GM12874 (cell line): ENCODE measurements at regions not wholly inside any gene's neighbourhood (a gene's known extent, or its start where the extent isn't known, plus 50 kb on each side); places are given as distances from the start of the nearest gene placed in this dataset.

Source experiments
- TF ChIP-seq, protein P1 (sequence below): IDR thresholded peaks from 2 replicates; pipeline ENCODE4 v1.5.1; 2011; ENCODE audit warnings: low read depth, mild to moderate bottlenecking, control low read depth, low read length, moderate library complexity; ENCODE audit not compliant: insufficient read depth

DNA sequence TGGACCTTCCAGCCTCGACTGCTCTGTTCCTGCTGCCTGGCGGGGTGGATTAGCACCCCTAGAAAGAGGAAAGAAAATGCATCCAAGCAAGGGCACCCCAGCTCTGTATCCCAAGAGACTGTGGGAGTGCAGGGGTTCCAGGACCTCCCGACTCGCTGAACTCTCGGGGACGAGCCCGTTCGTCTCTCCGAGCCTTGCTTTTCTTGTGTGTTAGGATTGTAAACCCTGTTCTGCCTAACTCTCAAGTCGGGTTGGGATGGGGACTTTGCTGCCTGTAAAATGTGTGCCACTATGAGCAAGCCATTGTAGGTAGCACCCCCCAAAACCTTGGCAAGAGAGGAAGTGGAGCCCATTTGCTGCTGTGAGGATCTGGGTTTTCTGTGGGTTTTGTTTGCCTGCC is 73.2 kb upstream of the VRK1 start:
- TF ChIP-seq, protein P1, sequence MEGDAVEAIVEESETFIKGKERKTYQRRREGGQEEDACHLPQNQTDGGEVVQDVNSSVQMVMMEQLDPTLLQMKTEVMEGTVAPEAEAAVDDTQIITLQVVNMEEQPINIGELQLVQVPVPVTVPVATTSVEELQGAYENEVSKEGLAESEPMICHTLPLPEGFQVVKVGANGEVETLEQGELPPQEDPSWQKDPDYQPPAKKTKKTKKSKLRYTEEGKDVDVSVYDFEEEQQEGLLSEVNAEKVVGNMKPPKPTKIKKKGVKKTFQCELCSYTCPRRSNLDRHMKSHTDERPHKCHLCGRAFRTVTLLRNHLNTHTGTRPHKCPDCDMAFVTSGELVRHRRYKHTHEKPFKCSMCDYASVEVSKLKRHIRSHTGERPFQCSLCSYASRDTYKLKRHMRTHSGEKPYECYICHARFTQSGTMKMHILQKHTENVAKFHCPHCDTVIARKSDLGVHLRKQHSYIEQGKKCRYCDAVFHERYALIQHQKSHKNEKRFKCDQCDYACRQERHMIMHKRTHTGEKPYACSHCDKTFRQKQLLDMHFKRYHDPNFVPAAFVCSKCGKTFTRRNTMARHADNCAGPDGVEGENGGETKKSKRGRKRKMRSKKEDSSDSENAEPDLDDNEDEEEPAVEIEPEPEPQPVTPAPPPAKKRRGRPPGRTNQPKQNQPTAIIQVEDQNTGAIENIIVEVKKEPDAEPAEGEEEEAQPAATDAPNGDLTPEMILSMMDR = no peak

DNA sequence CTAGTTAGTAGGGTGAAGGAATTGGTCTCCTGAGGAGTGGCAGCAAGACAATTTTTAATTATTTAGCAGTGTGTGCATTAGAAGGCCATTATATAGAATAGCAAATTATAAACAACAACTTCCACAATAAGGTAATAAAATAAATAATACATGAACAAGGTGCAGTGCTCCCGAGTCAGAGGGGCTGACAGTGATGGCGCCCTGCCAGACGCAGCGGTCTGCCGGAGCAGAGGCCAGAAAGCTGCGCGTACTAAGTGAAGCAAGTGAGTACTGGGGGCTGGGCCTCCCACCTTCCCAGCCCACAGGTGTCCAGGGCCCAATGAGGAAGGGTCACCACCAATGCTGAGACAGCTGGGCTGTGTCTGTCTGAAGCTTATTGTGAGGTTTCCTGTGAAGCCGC is 72.0 kb upstream of the VRK1 start:
- TF ChIP-seq, protein P1 = no peak

DNA sequence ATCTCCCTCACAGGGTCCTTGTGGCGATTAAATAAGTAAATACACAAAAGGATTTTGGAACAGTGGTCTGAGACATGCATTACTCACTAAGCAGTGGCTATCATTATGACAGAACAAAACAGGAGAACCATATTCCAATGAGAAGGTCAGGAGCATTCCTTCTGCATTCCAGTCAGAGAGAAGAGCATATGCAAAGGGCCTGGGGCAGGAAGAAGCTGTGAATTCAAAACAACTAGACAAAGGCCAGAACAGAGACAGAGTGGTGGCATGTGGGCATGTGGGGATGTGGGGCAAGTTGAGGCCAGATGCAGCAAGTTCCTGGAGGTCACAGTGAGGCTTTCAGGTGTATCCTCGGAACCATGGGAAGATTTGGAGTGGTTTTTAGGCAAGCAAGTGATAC is 70.1 kb upstream of the VRK1 start:
- TF ChIP-seq, protein P1 = no peak

DNA sequence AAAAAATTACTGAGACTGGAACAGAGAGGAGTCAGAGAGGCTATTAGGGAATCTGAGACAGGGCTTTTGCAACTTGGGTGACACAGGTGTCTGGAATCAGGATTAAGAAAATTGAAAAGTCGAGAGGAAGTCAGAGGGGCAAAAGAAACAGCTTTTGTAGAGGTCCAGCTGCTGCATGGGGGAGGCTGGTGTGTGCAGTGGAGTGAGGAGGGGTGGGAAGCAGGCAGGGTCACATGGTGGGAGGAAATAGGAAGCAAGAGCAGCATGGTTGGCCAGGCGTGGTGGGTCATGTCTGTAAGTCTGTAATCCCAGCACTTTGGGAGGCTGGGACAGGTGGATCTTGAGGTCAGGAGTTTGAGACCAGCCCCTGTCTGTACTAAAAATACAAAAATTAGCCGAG is 69.7 kb upstream of the VRK1 start:
- TF ChIP-seq, protein P1 = no peak

DNA sequence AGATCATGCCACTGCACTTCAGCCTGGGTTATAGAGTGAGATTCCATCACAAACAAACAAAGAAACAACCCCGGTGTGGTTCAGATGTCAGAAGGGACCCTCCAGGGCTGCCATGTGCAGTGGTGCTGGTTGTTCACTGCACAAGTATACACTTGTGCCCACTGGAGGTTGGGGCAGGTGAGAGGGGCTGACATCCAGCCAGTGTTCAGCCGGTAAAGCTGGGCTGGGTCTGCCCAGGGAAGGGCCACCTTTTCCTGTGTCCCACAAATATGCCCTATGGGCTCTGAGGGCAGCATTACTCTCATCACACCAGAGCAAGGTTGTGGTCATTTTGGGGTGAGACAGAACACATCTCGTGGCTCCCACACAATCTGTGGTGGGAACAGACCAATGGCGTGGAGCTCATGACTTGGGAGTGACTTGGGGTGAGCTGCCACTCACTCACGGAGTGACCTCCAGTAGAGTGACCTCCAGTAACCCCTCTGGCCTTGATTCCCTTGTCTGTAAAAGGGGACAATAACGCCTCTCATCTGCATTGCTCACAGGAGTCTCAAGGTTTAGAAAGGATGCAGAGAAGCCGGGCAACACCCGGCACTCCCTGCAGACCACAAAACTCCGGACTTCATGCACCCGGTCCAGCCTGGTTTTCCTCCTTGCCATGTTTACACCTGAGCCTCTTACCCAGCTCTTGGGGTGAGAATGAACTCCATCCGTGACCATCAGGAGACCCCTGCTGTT is 69.0 kb upstream of the VRK1 start:
- TF ChIP-seq, protein P1 = no peak

GRCh38 chr14:96729889-96730288 is 67.3 kb upstream of the VRK1 start:
- TF ChIP-seq, protein P1 = no peak

- TF ChIP-seq, protein P1 = no peak
Observed at GRCh38 chr14:96730386-96730785, 66.8 kb upstream of the VRK1 start.
